Ovary (tissue), 7 donors: ENCODE measurements at regions not wholly inside any gene's neighbourhood (a gene's known extent, or its start where the extent isn't known, plus 50 kb on each side); places are given as distances from the start of the nearest gene placed in this dataset.

ENCODE experiments used
- DNase-seq, 5 donors: peaks; one replicate each; pipeline ENCODE4 v3.0.0-alpha.2; 2019 to 2020
- H3K27ac ChIP-seq, 2 donors: fragments of 200-600 bp; one replicate each; pipeline versions ENCODE4 v1.5.1 to v1.8.0; 2019 to 2022
- H3K27me3 ChIP-seq: fragments of 200-600 bp; one replicate; pipeline ENCODE4 v1.8.0; 2022
- H3K36me3 ChIP-seq: fragments of 200-600 bp; sonication (generic); one replicate; pipeline ENCODE4 v1.5.1; 2019
- H3K4me1 ChIP-seq: one replicate; pipeline ENCODE4 v1.8.1; 2013; ENCODE audit warnings: mild to moderate bottlenecking, moderate library complexity; ENCODE audit not compliant: insufficient read depth
- H3K4me3 ChIP-seq: fragments of 200-600 bp; sonication (generic); one replicate; pipeline ENCODE4 v1.5.1; 2017
- H3K9me3 ChIP-seq, 2 donors: fragments of 200-600 bp in 1 of 2; sonication (generic) in 1 of 2; one replicate each; pipeline versions ENCODE4 v1.5.1 to v1.8.1; 2013 to 2019; ENCODE audit warnings: mild to moderate bottlenecking in 1 of 2, moderate library complexity in 1 of 2
- CTCF ChIP-seq, 3 donors: fragments of 450-650 bp in 2 of 3; fragments of 200-600 bp in 1 of 3; IDR thresholded peaks; one replicate each; pipeline versions ENCODE4 v1.5.1 to v1.8.0; 2016 to 2022; ENCODE audit warnings: antibody characterized with exemption in 3 of 3, mild to moderate bottlenecking in 1 of 3
- EP300 ChIP-seq: sonication (generic); formaldehyde crosslinking; IDR thresholded peaks from one replicate; pipeline ENCODE4 v1.6.1; 2017; ENCODE audit warnings: antibody characterized with exemption
- POLR2A ChIP-seq: fragments of 450-650 bp; IDR thresholded peaks from one replicate; pipeline ENCODE4 v1.6.1; 2017; ENCODE audit warnings: antibody characterized with exemption, mild to moderate bottlenecking, moderate library complexity
- WGBS, 3 donors: extraction: QIAGEN DNeasy Blood & Tissue Kit in 1 of 3; methylation state at CpG; one replicate each; pipeline versions ENCODE4 v1.1.5 to v1.1.7; 2013 to 2017; 5-methylcytosine and 5-hydroxymethylcytosine counted together
- intact Hi-C, 4 donors: fragments of 100-400 bp; cut with DNase I; formaldehyde crosslinking; loops; one replicate each; pipeline versions ENCODE4 v1.11.0 to v1.15.1; 2022 to 2023
- donor health status: DM: no; HTN: no; CAD: no; lungs with moderate emphysema.
- donor health status: DM: no; HTN: no; CAD: no.
- donor health status: Bipolar disorder and iron deficiency.
- donor health status: DM: no; HTN: no; CAD: no.
- donor health status: DM: yes; HTN: yes; CAD: no.

GRCh38 chr17:68701046-68701445 lies 99.9 kb upstream of the FAM20A start:
- no peak for TF ChIP-seq EP300
- TF ChIP-seq POLR2A, result no peak
- no peak for TF ChIP-seq CTCF (IDR thresholded peaks at IDR 0.05)
- no peaks in the 10 kb centered on the region for H3K36me3 ChIP-seq
- peaks cover 3% of the 10 kb centered on the region for H3K4me1 ChIP-seq
- intact Hi-C loops, result no loop called here
- no peaks in the 10 kb centered on the region for H3K9me3 ChIP-seq
- H3K27me3 ChIP-seq, result no peaks in the 10 kb centered on the region
- 74 to 78% (median 77%) methylated on average over 2 of the region's 2 CpGs for WGBS, 3 donors
- no peak for DNase-seq
- H3K27ac ChIP-seq, result no peak overlapping the region
- H3K4me3 ChIP-seq, result no peak overlapping the region

GRCh38 chr17:68700421-68700820 lies 99.3 kb upstream of the FAM20A start:
- H3K4me1 ChIP-seq, result peaks cover 3% of the 10 kb centered on the region
- no peaks in the 10 kb centered on the region for H3K36me3 ChIP-seq
- no peak for DNase-seq
- intact Hi-C loops, result no loop called here
- no peaks in the 10 kb centered on the region for H3K27me3 ChIP-seq
- 49 to 69% (median 64%) methylated on average over 4 of the region's 4 CpGs for WGBS, 3 donors
- no peak for TF ChIP-seq POLR2A
- no peak overlapping the region for H3K4me3 ChIP-seq
- no peak overlapping the region for H3K27ac ChIP-seq
- H3K9me3 ChIP-seq, result no peaks in the 10 kb centered on the region

- Histone ChIP-seq H3K27me3 (no peaks in the 10 kb centered on the region), H3K9me3 (no peaks in the 10 kb centered on the region), H3K27ac (no peak overlapping the region), H3K4me1 (peaks cover 1% of the 10 kb centered on the region), H3K36me3 (no peaks in the 10 kb centered on the region), H3K4me3 (no peak overlapping the region)
- no peak for TF ChIP-seq POLR2A
- no peak for TF ChIP-seq EP300
- no peak for TF ChIP-seq CTCF (IDR thresholded peaks at IDR 0.05)
- DNase-seq, result no peak
- intact Hi-C loops, result no loop called here
- WGBS, 3 donors, result 75 to 88% (median 81%) methylated on average over 6 of the region's 6 CpGs
Measured at GRCh38 chr17:68699936-68700335, 98.8 kb upstream of the FAM20A start.

GRCh38 chr17:68698746-68699145 lies 97.6 kb upstream of the FAM20A start:
- no peak overlapping the region for H3K4me3 ChIP-seq
- H3K4me1 ChIP-seq, result no peaks in the 10 kb centered on the region
- intact Hi-C loops, result no loop called here
- WGBS, 3 donors, result 12 to 17% (median 16%) methylated on average over 3 of the region's 3 CpGs
- H3K27me3 ChIP-seq, result no peaks in the 10 kb centered on the region
- TF ChIP-seq CTCF (IDR thresholded peaks at IDR 0.05), result no peak
- TF ChIP-seq EP300, result no peak
- TF ChIP-seq POLR2A, result no peak
- H3K9me3 ChIP-seq, result no peaks in the 10 kb centered on the region
- peak overlapping the region in 1 of 2 donors; percentile 45 for H3K27ac ChIP-seq
- H3K36me3 ChIP-seq, result no peaks in the 10 kb centered on the region
- no peak for DNase-seq

GRCh38 chr17:68697850-68698361 lies 96.7 kb upstream of the FAM20A start:
- peak in 1 of 5 donors; percentile 62 for DNase-seq
- TF ChIP-seq POLR2A, result no peak
- TF ChIP-seq CTCF (IDR thresholded peaks at IDR 0.05), result no peak
- TF ChIP-seq EP300, result no peak
- 89 to 95% (median 93%) methylated on average over 1 of the region's 1 CpG for WGBS, 3 donors
- no peaks in the 10 kb centered on the region for H3K36me3 ChIP-seq
- H3K27ac ChIP-seq, result no peak overlapping the region
- no peaks in the 10 kb centered on the region for H3K9me3 ChIP-seq
- no peaks in the 10 kb centered on the region for H3K27me3 ChIP-seq
- no peak overlapping the region for H3K4me3 ChIP-seq
- H3K4me1 ChIP-seq, result no peaks in the 10 kb centered on the region
- intact Hi-C loops, result no loop called here
